Cardiac muscle cell (in vitro differentiated cells and primary cell): ENCODE measurements at regions not wholly inside any gene's neighbourhood (a gene's known extent, or its start where the extent isn't known, plus 50 kb on each side); places are given as distances from the start of the nearest gene placed in this dataset.

Source experiments
- DNase-seq, 2 donors: peaks; one replicate each; pipeline versions ENCODE4 v3.0.0 to v3.0.0-alpha.2; 2010 to 2017; ENCODE audit warnings: low read depth in 1 of 2, low spot score in 1 of 2
- H3K27ac ChIP-seq: fragments of 200-600 bp; sonication (generic); 2 replicates; pipeline ENCODE4 v1.5.1; 2016
- H3K27me3 ChIP-seq: fragments of 200-600 bp; sonication (generic); 2 replicates; pipeline ENCODE4 v1.6.0; 2016; ENCODE audit warnings: control low read depth
- H3K36me3 ChIP-seq: fragments of 200-600 bp; sonication (generic); 2 replicates; pipeline ENCODE4 v1.5.1; 2016; ENCODE audit warnings: control low read depth
- H3K4me1 ChIP-seq: fragments of 200-600 bp; sonication (generic); 2 replicates; pipeline ENCODE4 v1.8.1; 2017; ENCODE audit warnings: low read depth, mild to moderate bottlenecking, mixed run types
- H3K4me3 ChIP-seq: fragments of 200-600 bp; sonication (generic); 2 replicates; pipeline ENCODE4 v1.5.1; 2016; ENCODE audit warnings: mild to moderate bottlenecking
- H3K9me3 ChIP-seq: fragments of 200-600 bp; sonication (generic); 2 replicates; pipeline ENCODE4 v1.5.1; 2017; ENCODE audit warnings: low read depth, mild to moderate bottlenecking, control low read depth
- TF ChIP-seq, protein P1 (sequence below): IDR thresholded peaks from 2 replicates; pipeline ENCODE4 v1.5.1; 2012; ENCODE audit warnings: low read depth, mild to moderate bottlenecking, low read length

DNA sequence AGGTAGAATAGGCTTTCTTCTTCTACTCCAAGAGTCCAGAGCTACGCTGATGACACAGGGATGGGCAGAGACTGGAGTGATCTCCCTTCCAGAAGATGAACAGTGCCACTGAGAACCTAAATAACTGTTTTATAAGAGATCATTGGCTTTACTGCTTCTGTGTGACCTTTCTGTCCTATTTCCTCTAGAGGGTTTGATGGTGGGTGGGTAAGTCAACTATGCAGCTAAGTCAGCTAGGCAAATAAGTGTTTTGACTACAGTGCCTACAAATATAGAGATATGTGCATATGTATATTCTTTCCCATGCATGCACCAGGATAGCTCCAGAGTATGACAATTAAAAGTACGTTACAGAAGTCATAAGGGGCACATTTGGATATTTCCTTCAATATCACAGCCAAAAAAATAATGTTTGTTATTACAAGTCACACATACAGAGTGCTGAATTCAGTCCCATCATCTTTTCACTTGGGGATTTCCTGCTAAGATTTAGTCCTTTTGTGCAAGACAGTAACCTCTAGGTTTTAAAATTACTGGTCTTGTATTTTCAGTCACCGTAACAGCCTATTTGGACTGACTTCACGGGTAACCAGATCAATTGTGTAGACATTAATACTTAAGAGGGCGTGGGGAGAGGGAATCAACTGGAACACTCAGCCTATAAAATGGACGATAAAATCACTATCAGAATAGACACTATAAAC, 412.6 kb upstream of the SOX5 start:
- Histone ChIP-seq H3K4me3 (no peak overlapping the region), H3K36me3 (no peaks in the 10 kb centered on the region), H3K27ac (no peak overlapping the region), H3K9me3 (no peaks in the 10 kb centered on the region), H3K4me1 (peaks cover 2% of the 10 kb centered on the region), H3K27me3 (no peaks in the 10 kb centered on the region)
- TF ChIP-seq, protein P1, sequence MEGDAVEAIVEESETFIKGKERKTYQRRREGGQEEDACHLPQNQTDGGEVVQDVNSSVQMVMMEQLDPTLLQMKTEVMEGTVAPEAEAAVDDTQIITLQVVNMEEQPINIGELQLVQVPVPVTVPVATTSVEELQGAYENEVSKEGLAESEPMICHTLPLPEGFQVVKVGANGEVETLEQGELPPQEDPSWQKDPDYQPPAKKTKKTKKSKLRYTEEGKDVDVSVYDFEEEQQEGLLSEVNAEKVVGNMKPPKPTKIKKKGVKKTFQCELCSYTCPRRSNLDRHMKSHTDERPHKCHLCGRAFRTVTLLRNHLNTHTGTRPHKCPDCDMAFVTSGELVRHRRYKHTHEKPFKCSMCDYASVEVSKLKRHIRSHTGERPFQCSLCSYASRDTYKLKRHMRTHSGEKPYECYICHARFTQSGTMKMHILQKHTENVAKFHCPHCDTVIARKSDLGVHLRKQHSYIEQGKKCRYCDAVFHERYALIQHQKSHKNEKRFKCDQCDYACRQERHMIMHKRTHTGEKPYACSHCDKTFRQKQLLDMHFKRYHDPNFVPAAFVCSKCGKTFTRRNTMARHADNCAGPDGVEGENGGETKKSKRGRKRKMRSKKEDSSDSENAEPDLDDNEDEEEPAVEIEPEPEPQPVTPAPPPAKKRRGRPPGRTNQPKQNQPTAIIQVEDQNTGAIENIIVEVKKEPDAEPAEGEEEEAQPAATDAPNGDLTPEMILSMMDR: no peak
- DNase-seq: no peak

DNA sequence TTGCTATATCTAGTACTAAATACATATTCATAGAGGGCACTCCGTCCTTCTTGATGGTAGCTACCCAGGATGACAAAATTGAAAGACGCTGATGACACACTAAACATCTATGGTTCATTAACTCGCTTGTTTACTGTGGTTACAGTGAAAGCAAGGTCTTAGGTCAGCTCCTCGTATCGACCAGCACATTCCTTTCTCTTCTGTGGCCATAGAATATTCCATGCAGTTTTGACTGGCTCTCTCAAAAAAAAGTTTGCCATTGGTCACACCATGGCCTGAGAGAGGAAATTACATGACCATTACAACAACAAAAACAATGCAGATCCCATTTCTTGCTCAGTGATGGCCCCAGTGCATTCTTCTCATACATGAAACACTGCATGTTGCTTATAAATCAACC, 411.4 kb upstream of the SOX5 start:
- Histone ChIP-seq H3K36me3 (no peaks in the 10 kb centered on the region), H3K4me1 (peaks cover 7% of the 10 kb centered on the region)
- peak in 1 of 2 donors; percentile 8 for DNase-seq

DNA sequence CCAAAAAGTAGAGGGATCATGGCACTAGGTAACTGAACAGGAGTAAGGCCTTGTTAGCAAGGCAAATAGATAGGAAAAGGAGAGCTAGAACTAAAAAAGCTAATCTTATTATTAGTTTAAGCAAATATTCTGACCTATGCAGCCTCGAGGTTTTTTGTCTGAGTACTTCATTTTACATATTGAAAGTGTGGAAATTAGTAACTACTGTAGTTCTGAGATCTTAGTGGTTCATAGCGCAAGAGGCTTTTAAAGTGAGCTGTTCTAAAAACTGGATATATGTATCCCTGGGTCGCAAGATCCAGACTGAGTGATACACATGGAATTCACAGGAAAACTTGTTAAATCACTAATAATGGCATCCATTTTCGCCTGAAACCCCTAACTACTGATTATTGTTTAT, 411.0 kb upstream of the SOX5 start:
- TF ChIP-seq, protein P1: no peak
- Histone ChIP-seq H3K36me3 (no peaks in the 10 kb centered on the region), H3K9me3 (no peaks in the 10 kb centered on the region), H3K27ac (no peak overlapping the region), H3K4me3 (no peak overlapping the region), H3K4me1 (peaks cover 7% of the 10 kb centered on the region), H3K27me3 (no peaks in the 10 kb centered on the region)
- DNase-seq: no peak

More for the DNA sequence above, 411.4 kb upstream of the SOX5 start:
- no peaks in the 10 kb centered on the region for H3K27me3 ChIP-seq
- no peak overlapping the region for H3K27ac ChIP-seq
- no peaks in the 10 kb centered on the region for H3K9me3 ChIP-seq
- TF ChIP-seq, protein P1: no peak
- H3K4me3 ChIP-seq: no peak overlapping the region

DNA sequence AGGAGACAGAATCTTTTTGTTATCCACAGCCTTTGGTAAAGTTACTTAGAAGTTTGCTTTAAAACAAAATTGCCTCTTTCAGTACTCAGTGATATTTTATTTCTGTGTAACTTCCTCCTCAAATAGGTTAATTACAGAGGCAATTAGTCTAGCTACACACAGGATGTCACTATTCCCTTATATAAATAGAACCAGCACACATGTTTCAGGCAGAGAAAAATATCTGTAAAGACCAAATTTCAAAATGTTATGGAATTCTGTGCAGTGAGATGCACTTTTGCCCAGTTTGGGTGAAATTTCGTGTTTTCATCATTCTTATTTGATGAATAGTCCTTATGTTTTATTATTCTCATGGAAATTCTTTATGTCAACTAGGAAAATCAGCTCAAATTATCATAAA, 410.6 kb upstream of the SOX5 start:
- no peaks in the 10 kb centered on the region for H3K27me3 ChIP-seq
- DNase-seq: peak in 1 of 2 donors; percentile 19
- H3K4me1 ChIP-seq: peaks cover 7% of the 10 kb centered on the region
- no peaks in the 10 kb centered on the region for H3K9me3 ChIP-seq
- H3K36me3 ChIP-seq: no peaks in the 10 kb centered on the region
- no peak overlapping the region for H3K27ac ChIP-seq
- H3K4me3 ChIP-seq: no peak overlapping the region
- TF ChIP-seq, protein P1: peak; percentile 6

DNA sequence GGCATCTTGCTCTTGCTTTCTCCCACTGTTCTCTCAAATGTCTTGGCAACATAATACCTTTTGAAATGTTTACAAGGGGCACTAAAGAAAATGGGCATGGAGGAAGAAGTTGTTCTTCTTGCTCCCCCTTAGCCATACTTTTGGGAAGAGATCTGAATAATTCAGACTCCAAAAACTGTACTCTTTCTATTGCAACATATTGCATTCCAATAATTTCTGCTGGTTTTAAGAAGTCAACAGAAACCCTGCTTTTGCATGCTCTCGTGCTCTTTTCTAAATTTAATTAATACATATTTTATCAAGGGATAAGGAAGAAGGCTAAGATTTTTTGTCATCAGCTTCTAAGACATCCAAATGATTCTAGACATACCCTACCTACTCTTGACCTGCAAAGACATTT, 409.9 kb upstream of the SOX5 start:
- no peaks in the 10 kb centered on the region for H3K27me3 ChIP-seq
- DNase-seq: peak in 1 of 2 donors; percentile 14
- no peaks in the 10 kb centered on the region for H3K9me3 ChIP-seq
- no peaks in the 10 kb centered on the region for H3K36me3 ChIP-seq
- TF ChIP-seq, protein P1: no peak
- H3K27ac ChIP-seq: no peak overlapping the region
- H3K4me1 ChIP-seq: peaks cover 7% of the 10 kb centered on the region
- no peak overlapping the region for H3K4me3 ChIP-seq
